ENCODE measurements at regions not wholly inside any gene's neighbourhood (a gene's known extent, or its start where the extent isn't known, plus 50 kb on each side); places are given as distances from the start of the nearest gene placed in this dataset.
"Not testable (repeated sequence)": the region's sequence is repeated elsewhere in the genome, so short reads cannot be mapped to it uniquely, and the experiment has no call there.

DNA sequence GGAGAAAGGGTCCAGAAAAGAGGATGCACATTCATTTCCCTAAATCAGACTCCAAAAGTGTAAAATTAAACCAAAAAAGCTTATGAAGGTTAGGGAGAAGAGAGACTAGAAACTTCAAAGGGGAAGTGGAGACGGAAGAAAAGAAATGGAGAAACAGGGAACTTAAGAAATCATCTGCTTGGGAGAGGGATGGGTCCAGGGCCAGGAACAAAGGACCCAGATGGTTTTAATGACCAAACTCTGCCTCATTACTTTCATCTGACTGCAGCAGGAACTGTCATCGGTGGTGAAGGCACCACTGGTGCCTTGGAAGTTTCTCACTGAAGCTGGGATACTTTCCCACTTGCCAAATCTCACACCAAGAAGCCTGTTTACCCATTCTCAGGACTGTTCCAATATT lies 70.5 kb upstream of the SLC4A7 start:
- WGBS, 3 donors = 63 to 74% (median 72%) methylated on average over 2 of the region's 2 CpGs
- FAIRE-seq = no peak

DNA sequence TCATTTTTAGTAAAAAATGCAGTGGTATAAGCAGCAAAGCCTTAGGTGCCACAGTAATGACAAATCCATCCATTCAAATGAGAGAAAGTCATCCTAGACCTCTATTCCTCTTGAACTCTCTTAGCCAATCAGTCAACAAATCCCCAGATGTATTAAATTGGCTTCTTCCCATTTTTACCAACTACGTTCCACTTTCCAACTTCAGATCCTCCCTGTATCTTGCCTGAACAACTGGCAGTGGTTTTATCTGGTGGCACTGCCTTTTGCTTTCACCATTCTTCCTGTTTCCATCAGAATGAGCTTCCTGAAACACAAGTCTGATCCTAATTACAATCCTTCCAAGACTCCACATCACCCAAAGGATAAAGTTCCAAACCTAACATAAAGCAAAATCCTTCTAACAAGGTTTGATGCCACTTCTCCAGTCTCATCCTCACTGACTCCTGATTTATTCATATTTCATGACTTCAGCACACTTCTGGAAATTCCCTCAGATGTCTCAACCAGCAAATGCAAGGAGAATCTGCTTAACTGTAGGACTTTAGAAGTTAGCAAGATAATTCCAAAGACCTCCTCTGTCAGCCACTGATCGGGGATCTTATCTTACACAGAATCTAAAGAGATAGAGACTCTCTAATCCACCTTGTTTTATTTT lies 69.8 kb upstream of the SLC4A7 start:
- Histone ChIP-seq H3K36me3 (ENCODE audit: control insufficient read depth in 3 of 3, insufficient read depth in 2 of 3, low read depth in 1 of 3, low read length in 3 of 3) (no peaks in the 10 kb centered on the region), H3K9me3 (ENCODE audit: control insufficient read depth in 2 of 2, insufficient read depth in 1 of 2, low read depth in 1 of 2, low read length in 1 of 2) (peaks cover 0 to 12% of the 10 kb centered on the region in 2 donors), H3K4me1 (ENCODE audit: control insufficient read depth in 3 of 3, insufficient read depth in 2 of 3, low read depth in 1 of 3, low read length in 2 of 3) (no peaks in the 10 kb centered on the region), H3K27ac (ENCODE audit: low read depth in 1 of 3, low read length in 2 of 3) (no peak overlapping the region), H3K4me3 (ENCODE audit: low read depth in 1 of 3, low read length in 3 of 3) (no peak overlapping the region), H3K27me3 (ENCODE audit: control insufficient read depth in 3 of 3, insufficient read depth in 3 of 3, low read length in 3 of 3) (no peaks in the 10 kb centered on the region)
- DNase-seq (no peak), FAIRE-seq (no peak)
- 79 to 88% (median 87%) methylated on average over 2 of the region's 2 CpGs for WGBS, 3 donors

More for the DNA sequence above, 70.5 kb upstream of the SLC4A7 start:
- Histone ChIP-seq H3K4me3 (ENCODE audit: low read depth in 1 of 3, low read length in 3 of 3) (no peak overlapping the region), H3K27ac (ENCODE audit: low read depth in 1 of 3, low read length in 2 of 3) (no peak overlapping the region), H3K27me3 (ENCODE audit: control insufficient read depth in 3 of 3, insufficient read depth in 3 of 3, low read length in 3 of 3) (no peaks in the 10 kb centered on the region), H3K4me1 (ENCODE audit: control insufficient read depth in 3 of 3, insufficient read depth in 2 of 3, low read depth in 1 of 3, low read length in 2 of 3) (no peaks in the 10 kb centered on the region), H3K9me3 (ENCODE audit: control insufficient read depth in 2 of 2, insufficient read depth in 1 of 2, low read depth in 1 of 2, low read length in 1 of 2) (peaks cover 0 to 12% of the 10 kb centered on the region in 2 donors), H3K36me3 (ENCODE audit: control insufficient read depth in 3 of 3, insufficient read depth in 2 of 3, low read depth in 1 of 3, low read length in 3 of 3) (no peaks in the 10 kb centered on the region)
- no peak for DNase-seq

DNA sequence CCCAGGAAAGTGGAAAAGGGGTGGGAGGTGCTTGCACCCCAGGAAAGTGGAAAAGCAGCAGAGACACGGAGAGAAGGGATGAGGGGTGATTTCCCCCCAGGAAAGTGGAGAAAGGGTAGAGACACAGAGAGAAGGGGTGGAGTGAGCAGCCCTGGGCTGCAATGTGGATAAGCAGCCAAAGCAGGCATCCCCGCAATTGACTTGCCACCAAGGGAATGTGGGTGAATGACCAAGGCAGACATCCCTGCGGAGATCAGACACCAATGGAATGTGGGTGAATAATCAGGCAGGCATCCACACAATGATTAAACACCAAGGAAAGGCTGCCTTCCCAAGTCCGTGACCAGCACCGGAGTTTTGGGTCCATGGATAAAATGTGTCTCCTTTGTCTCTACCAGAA lies 68.5 kb upstream of the SLC4A7 start:
- not testable (repeated sequence) for H3K4me1 ChIP-seq (ENCODE audit: control insufficient read depth in 3 of 3, insufficient read depth in 2 of 3, low read depth in 1 of 3, low read length in 2 of 3); DNase-seq; FAIRE-seq; H3K36me3 ChIP-seq (ENCODE audit: control insufficient read depth in 3 of 3, insufficient read depth in 2 of 3, low read depth in 1 of 3, low read length in 3 of 3); H3K27ac ChIP-seq (ENCODE audit: low read depth in 1 of 3, low read length in 2 of 3); H3K4me3 ChIP-seq (ENCODE audit: low read depth in 1 of 3, low read length in 3 of 3); H3K27me3 ChIP-seq (ENCODE audit: control insufficient read depth in 3 of 3, insufficient read depth in 3 of 3, low read length in 3 of 3)
- peaks cover 0 to 12% of the 10 kb centered on the region in 2 donors for H3K9me3 ChIP-seq (ENCODE audit: control insufficient read depth in 2 of 2, insufficient read depth in 1 of 2, low read depth in 1 of 2, low read length in 1 of 2)
- WGBS, 3 donors = 88 to 94% (median 89%) methylated on average over 5 of the region's 5 CpGs

DNA sequence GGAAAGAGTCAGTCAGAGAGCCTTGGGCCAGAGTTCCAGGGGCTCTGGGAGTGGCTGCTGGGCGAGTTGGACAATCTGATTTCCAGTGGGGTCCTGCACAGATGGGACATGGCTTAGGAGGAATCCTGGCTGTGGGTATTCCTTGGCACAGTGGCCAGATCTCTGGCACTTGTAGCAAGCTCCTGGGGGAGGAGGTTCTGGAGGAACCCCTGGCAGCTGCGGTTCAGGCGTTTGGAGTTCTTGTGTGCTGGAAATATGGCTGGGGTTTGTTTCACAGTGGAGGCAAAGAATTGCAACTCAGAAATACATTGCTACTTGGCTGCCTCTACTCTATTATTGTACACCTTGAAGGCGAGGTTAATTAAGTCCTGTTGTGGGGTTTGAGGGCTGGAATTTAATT lies 67.2 kb upstream of the SLC4A7 start:
- peaks cover 0 to 12% of the 10 kb centered on the region in 2 donors for H3K9me3 ChIP-seq (ENCODE audit: control insufficient read depth in 2 of 2, insufficient read depth in 1 of 2, low read depth in 1 of 2, low read length in 1 of 2)
- H3K27me3 ChIP-seq (ENCODE audit: control insufficient read depth in 3 of 3, insufficient read depth in 3 of 3, low read length in 3 of 3); H3K4me3 ChIP-seq (ENCODE audit: low read depth in 1 of 3, low read length in 3 of 3); H3K27ac ChIP-seq (ENCODE audit: low read depth in 1 of 3, low read length in 2 of 3); DNase-seq; FAIRE-seq; H3K4me1 ChIP-seq (ENCODE audit: control insufficient read depth in 3 of 3, insufficient read depth in 2 of 3, low read depth in 1 of 3, low read length in 2 of 3); H3K36me3 ChIP-seq (ENCODE audit: control insufficient read depth in 3 of 3, insufficient read depth in 2 of 3, low read depth in 1 of 3, low read length in 3 of 3): not testable (repeated sequence)
- WGBS, 3 donors = 80 to 96% (median 91%) methylated on average over 4 of the region's 4 CpGs

DNA sequence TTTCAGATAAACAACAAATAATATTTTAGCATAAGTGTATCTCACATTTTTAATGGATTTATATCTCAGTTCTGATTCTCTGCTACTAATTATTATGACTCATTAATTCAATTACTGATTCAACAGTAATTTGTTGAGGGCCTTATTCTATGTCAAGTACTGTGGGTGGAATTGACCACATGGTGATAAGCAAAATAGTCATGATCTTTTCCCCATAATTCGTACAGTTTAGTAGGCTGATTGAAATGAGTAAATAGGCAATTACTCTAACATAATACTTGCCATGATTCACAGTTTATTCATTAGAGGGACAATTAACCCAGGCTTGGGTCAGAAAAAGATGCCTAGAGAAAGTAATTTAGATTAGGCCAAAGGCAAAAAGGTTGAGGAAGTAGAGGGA lies 60.9 kb upstream of the SLC4A7 start:
- Histone ChIP-seq H3K27me3 (ENCODE audit: control insufficient read depth in 3 of 3, insufficient read depth in 3 of 3, low read length in 3 of 3) (no peaks in the 10 kb centered on the region), H3K4me1 (ENCODE audit: control insufficient read depth in 3 of 3, insufficient read depth in 2 of 3, low read depth in 1 of 3, low read length in 2 of 3) (no peaks in the 10 kb centered on the region), H3K27ac (ENCODE audit: low read depth in 1 of 3, low read length in 2 of 3) (no peak overlapping the region), H3K36me3 (ENCODE audit: control insufficient read depth in 3 of 3, insufficient read depth in 2 of 3, low read depth in 1 of 3, low read length in 3 of 3) (no peaks in the 10 kb centered on the region), H3K4me3 (ENCODE audit: low read depth in 1 of 3, low read length in 3 of 3) (no peak overlapping the region), H3K9me3 (ENCODE audit: control insufficient read depth in 2 of 2, insufficient read depth in 1 of 2, low read depth in 1 of 2, low read length in 1 of 2) (no peaks in the 10 kb centered on the region)
- WGBS, 3 donors = 19 to 60% (median 41%) methylated on average over 1 of the region's 1 CpG
- no peak for DNase-seq
- no peak for FAIRE-seq

DNA sequence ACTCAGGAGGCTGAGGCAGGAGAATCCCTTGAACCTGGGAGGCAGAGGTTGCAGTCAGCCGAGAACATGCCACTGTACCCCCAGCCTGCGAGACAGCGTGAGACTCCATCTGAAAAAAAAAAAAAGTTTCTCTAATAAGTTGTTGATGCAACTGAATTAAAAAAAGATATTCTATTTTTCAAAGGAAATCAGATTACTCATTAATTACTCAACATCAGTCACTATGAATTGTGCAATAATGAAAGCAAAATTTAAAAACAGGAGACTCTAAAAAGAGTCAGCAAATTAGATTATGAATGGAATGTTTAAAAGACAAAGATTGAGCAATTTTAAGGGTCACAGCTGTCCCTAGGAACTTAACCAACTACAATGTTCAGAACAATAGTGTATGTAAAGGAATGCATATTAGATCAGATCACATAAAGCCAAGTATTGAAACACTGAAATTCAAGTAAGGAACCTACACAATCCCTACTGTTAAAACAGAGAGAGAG lies 60.2 kb upstream of the SLC4A7 start:
- Histone ChIP-seq H3K9me3 (ENCODE audit: control insufficient read depth in 2 of 2, insufficient read depth in 1 of 2, low read depth in 1 of 2, low read length in 1 of 2) (no peaks in the 10 kb centered on the region), H3K27me3 (ENCODE audit: control insufficient read depth in 3 of 3, insufficient read depth in 3 of 3, low read length in 3 of 3) (no peaks in the 10 kb centered on the region), H3K27ac (ENCODE audit: low read depth in 1 of 3, low read length in 2 of 3) (no peak overlapping the region), H3K36me3 (ENCODE audit: control insufficient read depth in 3 of 3, insufficient read depth in 2 of 3, low read depth in 1 of 3, low read length in 3 of 3) (no peaks in the 10 kb centered on the region), H3K4me1 (ENCODE audit: control insufficient read depth in 3 of 3, insufficient read depth in 2 of 3, low read depth in 1 of 3, low read length in 2 of 3) (no peaks in the 10 kb centered on the region), H3K4me3 (ENCODE audit: low read depth in 1 of 3, low read length in 3 of 3) (no peak overlapping the region)
- FAIRE-seq = no peak
- WGBS, 3 donors = 68 to 89% (median 82%) methylated on average over 3 of the region's 3 CpGs
- no peak for DNase-seq

DNA sequence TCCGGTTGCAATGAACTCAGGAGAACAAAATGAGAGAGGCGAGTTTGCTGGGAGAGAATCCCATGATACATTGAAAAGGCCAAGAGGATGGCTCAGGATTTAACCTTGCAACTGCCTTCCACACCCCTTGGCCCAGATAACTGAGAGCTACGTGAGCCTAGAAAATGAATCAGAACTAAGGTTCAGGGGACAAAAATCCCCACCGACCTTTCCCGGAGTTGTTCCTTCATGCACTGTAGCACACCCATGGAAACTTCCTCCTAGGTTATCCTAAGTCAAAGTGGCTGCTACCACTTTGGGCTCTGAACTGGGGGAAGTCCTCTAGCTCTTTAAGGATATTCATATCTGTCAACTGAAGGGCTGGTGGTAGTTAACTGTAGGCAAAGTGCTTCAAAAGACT lies 58.3 kb upstream of the SLC4A7 start:
- H3K4me3 ChIP-seq (ENCODE audit: low read depth in 1 of 3, low read length in 3 of 3) = no peak overlapping the region
- no peaks in the 10 kb centered on the region for H3K36me3 ChIP-seq (ENCODE audit: control insufficient read depth in 3 of 3, insufficient read depth in 2 of 3, low read depth in 1 of 3, low read length in 3 of 3)
- 76 to 88% (median 85%) methylated on average over 5 of the region's 5 CpGs for WGBS, 3 donors
- H3K4me1 ChIP-seq (ENCODE audit: control insufficient read depth in 3 of 3, insufficient read depth in 2 of 3, low read depth in 1 of 3, low read length in 2 of 3) = no peaks in the 10 kb centered on the region
- H3K27me3 ChIP-seq (ENCODE audit: control insufficient read depth in 3 of 3, insufficient read depth in 3 of 3, low read length in 3 of 3) = no peaks in the 10 kb centered on the region
- FAIRE-seq = no peak
- DNase-seq = no peak
- H3K27ac ChIP-seq (ENCODE audit: low read depth in 1 of 3, low read length in 2 of 3) = no peak overlapping the region
- no peaks in the 10 kb centered on the region for H3K9me3 ChIP-seq (ENCODE audit: control insufficient read depth in 2 of 2, insufficient read depth in 1 of 2, low read depth in 1 of 2, low read length in 1 of 2)

DNA sequence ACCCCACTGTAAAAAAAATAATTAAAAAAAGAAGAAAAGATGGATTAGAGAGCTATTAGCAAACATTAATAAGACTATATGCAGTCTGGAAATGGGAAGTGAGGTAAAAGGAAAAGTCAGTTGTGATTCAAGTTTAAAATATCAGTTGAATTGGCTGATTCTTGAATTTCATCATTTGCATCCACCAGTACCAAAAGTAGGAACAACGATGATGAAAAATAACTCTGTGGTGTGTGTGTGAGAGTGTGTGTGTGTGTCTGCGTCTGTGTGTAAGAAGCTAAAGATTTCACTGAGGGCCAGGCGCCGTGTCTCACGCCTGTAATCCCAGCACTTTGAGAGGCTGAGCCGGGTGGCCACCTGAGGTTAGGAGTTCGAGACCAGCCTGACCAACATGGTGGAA lies 56.0 kb upstream of the SLC4A7 start:
- H3K9me3 ChIP-seq (ENCODE audit: control insufficient read depth in 2 of 2, insufficient read depth in 1 of 2, low read depth in 1 of 2, low read length in 1 of 2) = no peaks in the 10 kb centered on the region
- DNase-seq (no peak), FAIRE-seq (no peak)
- no peaks in the 10 kb centered on the region for H3K4me1 ChIP-seq (ENCODE audit: control insufficient read depth in 3 of 3, insufficient read depth in 2 of 3, low read depth in 1 of 3, low read length in 2 of 3)
- 94 to 99% (median 94%) methylated on average over 7 of the region's 7 CpGs for WGBS, 3 donors
- no peaks in the 10 kb centered on the region for H3K36me3 ChIP-seq (ENCODE audit: control insufficient read depth in 3 of 3, insufficient read depth in 2 of 3, low read depth in 1 of 3, low read length in 3 of 3)
- H3K27ac ChIP-seq (ENCODE audit: low read depth in 1 of 3, low read length in 2 of 3) = no peak overlapping the region
- no peaks in the 10 kb centered on the region for H3K27me3 ChIP-seq (ENCODE audit: control insufficient read depth in 3 of 3, insufficient read depth in 3 of 3, low read length in 3 of 3)
- H3K4me3 ChIP-seq (ENCODE audit: low read depth in 1 of 3, low read length in 3 of 3) = no peak overlapping the region

DNA sequence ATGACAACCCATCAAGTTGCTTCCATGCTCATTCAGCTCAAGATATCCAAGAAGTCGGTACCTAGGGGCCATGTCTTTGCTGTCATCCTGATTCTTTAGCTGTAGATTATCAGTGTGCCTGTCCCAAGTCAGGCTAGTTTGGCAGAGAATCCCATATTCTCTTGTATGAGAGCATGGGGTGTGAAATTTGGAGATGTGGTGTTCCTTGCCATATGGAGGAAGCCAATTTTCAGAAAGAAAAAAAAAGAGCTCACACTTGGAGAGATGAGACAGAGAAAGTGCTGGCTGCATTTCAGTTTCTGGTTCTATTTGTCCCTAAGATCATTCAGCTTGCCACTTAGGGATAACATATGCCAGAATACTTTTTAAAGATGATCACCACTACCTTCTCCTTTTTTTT lies 52.3 kb upstream of the SLC4A7 start:
- no peaks in the 10 kb centered on the region for H3K36me3 ChIP-seq (ENCODE audit: control insufficient read depth in 3 of 3, insufficient read depth in 2 of 3, low read depth in 1 of 3, low read length in 3 of 3)
- WGBS, 3 donors = 89 to 92% (median 89%) methylated on average over 1 of the region's 1 CpG
- H3K4me1 ChIP-seq (ENCODE audit: control insufficient read depth in 3 of 3, insufficient read depth in 2 of 3, low read depth in 1 of 3, low read length in 2 of 3) = no peaks in the 10 kb centered on the region
- no peak overlapping the region for H3K27ac ChIP-seq (ENCODE audit: low read depth in 1 of 3, low read length in 2 of 3)
- DNase-seq = no peak
- H3K4me3 ChIP-seq (ENCODE audit: low read depth in 1 of 3, low read length in 3 of 3) = no peak overlapping the region
- no peaks in the 10 kb centered on the region for H3K9me3 ChIP-seq (ENCODE audit: control insufficient read depth in 2 of 2, insufficient read depth in 1 of 2, low read depth in 1 of 2, low read length in 1 of 2)
- H3K27me3 ChIP-seq (ENCODE audit: control insufficient read depth in 3 of 3, insufficient read depth in 3 of 3, low read length in 3 of 3) = no peaks in the 10 kb centered on the region
- no peak for FAIRE-seq
